IMR-90 (cell line): ENCODE measurements at regions not wholly inside any gene's neighbourhood (a gene's known extent, or its start where the extent isn't known, plus 50 kb on each side); places are given as distances from the start of the nearest gene placed in this dataset.

Source experiments
- ATAC-seq: fragments of 200-7000 bp; cut with Tn5 transposase; 2 replicates; pipeline ENCODE4 v1.9.1; 2020; ENCODE audit warnings: low read depth, mild to moderate bottlenecking, moderate library complexity
- BruUV-seq: library from RNA; stranded (reverse); fragments of 400-500 nt; replicated peaks from 2 replicates; lab custom pipeline; 2021; lab: Mats Ljungman, UMichigan
- CTCF ChIA-PET: fragments of 300-600 bp; formaldehyde crosslinking; extraction: SDS; loops from one replicate; lab custom pipeline; 2021; ENCODE audit warnings: antibody characterized with exemption; lab: Yijun Ruan, JAX
- POLR2A ChIA-PET: fragments of 300-600 bp; sonication (Branson Sonifier 250); formaldehyde crosslinking; loops from one replicate; lab custom pipeline; 2022; ENCODE audit warnings: antibody characterized with exemption; ENCODE audit not compliant: unreplicated experiment; lab: Charles Lee
- DNase-seq: peaks from one replicate; pipeline ENCODE4 v3.0.0; 2013
- H2AFZ ChIP-seq: replicated peaks from 2 replicates; pipeline ENCODE3; 2013; ENCODE audit warnings: low read length, mild to moderate bottlenecking; ENCODE audit not compliant: poor library complexity
- H2AK5ac ChIP-seq: 2 replicates; pipeline ENCODE4 v1.6.1; 2013; ENCODE audit warnings: low read depth, low read length, inconsistent platforms
- H2AK9ac ChIP-seq: replicated peaks from 2 replicates; pipeline ENCODE3; 2013; ENCODE audit warnings: mild to moderate bottlenecking, low read depth, low read length, moderate library complexity; ENCODE audit not compliant: poor library complexity
- H2BK120ac ChIP-seq: 2 replicates; pipeline ENCODE4 v1.6.1; 2013; ENCODE audit warnings: low read depth, low read length, inconsistent platforms
- H2BK15ac ChIP-seq: 3 replicates; pipeline ENCODE4 v1.6.1; 2013; ENCODE audit warnings: low read depth, low read length, inconsistent platforms
- H2BK20ac ChIP-seq: 2 replicates; pipeline ENCODE4 v1.6.1; 2013; ENCODE audit warnings: low read depth, mild to moderate bottlenecking, inconsistent platforms, low read length, moderate library complexity
- H2BK5ac ChIP-seq: 2 replicates; pipeline ENCODE4 v1.6.1; 2013; ENCODE audit warnings: mild to moderate bottlenecking, low read depth, low read length, inconsistent platforms; ENCODE audit not compliant: poor library complexity, severe bottlenecking
- H3K14ac ChIP-seq: replicated peaks from 2 replicates; pipeline ENCODE4 v1.6.1; 2013; ENCODE audit warnings: low read depth, low read length, inconsistent platforms
- H3K18ac ChIP-seq: 2 replicates; pipeline ENCODE4 v1.6.1; 2013; ENCODE audit warnings: low read depth, low read length, control low read depth
- H3K23ac ChIP-seq: 2 replicates; pipeline ENCODE4 v1.6.1; 2013; ENCODE audit warnings: low read depth, low read length, inconsistent platforms
- H3K27ac ChIP-seq: 2 replicates; pipeline ENCODE4 v1.5.1; 2013; ENCODE audit warnings: mild to moderate bottlenecking, control low read depth, low read length; ENCODE audit not compliant: insufficient read depth
- H3K27me3 ChIP-seq: 2 replicates; pipeline ENCODE4 v1.6.1; 2013; ENCODE audit warnings: low read length; ENCODE audit not compliant: control insufficient read depth, insufficient read depth
- H3K36me3 ChIP-seq: 2 replicates; pipeline ENCODE4 v1.6.1; 2013; ENCODE audit warnings: low read length, mixed read lengths; ENCODE audit not compliant: control insufficient read depth, insufficient read depth
- H3K4ac ChIP-seq: 2 replicates; pipeline ENCODE4 v1.6.1; 2013; ENCODE audit warnings: low read depth, low read length, inconsistent platforms
- H3K4me1 ChIP-seq: 2 replicates; pipeline ENCODE4 v1.6.1; 2013; ENCODE audit warnings: low read length, mixed read lengths; ENCODE audit not compliant: control insufficient read depth, insufficient read depth
- H3K4me2 ChIP-seq: 2 replicates; pipeline ENCODE4 v1.6.1; 2013; ENCODE audit warnings: low read depth, mild to moderate bottlenecking, control low read depth, low read length, moderate library complexity
- H3K4me3 ChIP-seq: 2 replicates; pipeline ENCODE4 v1.5.1; 2013; ENCODE audit warnings: low read depth, mild to moderate bottlenecking, control low read depth, low read length, moderate library complexity; ENCODE audit not compliant: insufficient read depth
- H3K56ac ChIP-seq: 2 replicates; pipeline ENCODE4 v1.6.1; 2013; ENCODE audit warnings: low read length, inconsistent platforms; ENCODE audit not compliant: insufficient read depth; ENCODE audit errors: extremely low read depth
- H3K79me1 ChIP-seq, 2 experiments: 2 replicates each; pipeline ENCODE4 v1.6.1; 2013; ENCODE audit warnings: low read length in 2 of 2, inconsistent platforms in 1 of 2, low read depth in 1 of 2
- H3K9ac ChIP-seq: 2 replicates; pipeline ENCODE4 v1.6.1; 2013; ENCODE audit warnings: low read depth, low read length, control low read depth
- H3K9me1 ChIP-seq: 2 replicates; pipeline ENCODE4 v1.6.1; 2013; ENCODE audit warnings: low read length, inconsistent platforms; ENCODE audit not compliant: insufficient read depth
- H3K9me3 ChIP-seq: 2 replicates; pipeline ENCODE4 v1.6.1; 2013; ENCODE audit warnings: low read length; ENCODE audit not compliant: control insufficient read depth, insufficient read depth
- H4K20me1 ChIP-seq: 2 replicates; pipeline ENCODE4 v1.6.1; 2013; ENCODE audit warnings: low read length, inconsistent platforms; ENCODE audit not compliant: insufficient read depth
- H4K5ac ChIP-seq: 2 replicates; pipeline ENCODE4 v1.6.1; 2013; ENCODE audit warnings: mild to moderate bottlenecking, low read depth, low read length, control low read depth
- H4K8ac ChIP-seq, 2 experiments: 2 replicates each; pipeline ENCODE4 v1.6.1; 2013; ENCODE audit warnings: low read depth in 2 of 2, low read length in 2 of 2, control low read depth in 1 of 2, inconsistent platforms in 1 of 2
- H4K91ac ChIP-seq: 2 replicates; pipeline ENCODE4 v1.6.1; 2013; ENCODE audit warnings: low read depth, low read length, inconsistent platforms; ENCODE audit not compliant: insufficient read depth
- CHD1 ChIP-seq: IDR thresholded peaks from 2 replicates; pipeline ENCODE4 v1.6.1; 2012; ENCODE audit warnings: low read depth, low read length, improper control_type of control experiment
- RAD21 ChIP-seq: IDR thresholded peaks from 2 replicates; pipeline ENCODE4 v1.6.1; 2012; ENCODE audit warnings: low read length, improper control_type of control experiment
- WGBS, 2 experiments: methylation state at CpG; one replicate each; pipeline versions ENCODE4 v1.1.5 to v1.1.7; 2013; ENCODE audit warnings: missing lambda C conversion rate in 2 of 2; ENCODE audit not compliant: insufficient read length in 1 of 2; ENCODE audit errors: extremely low coverage in 2 of 2; 5-methylcytosine and 5-hydroxymethylcytosine counted together
- dilution Hi-C: fragments of 300-500 bp; cut with HindIII; formaldehyde crosslinking; loops from one replicate; pipeline ENCODE4 v1.14.3; 2018; ENCODE audit warnings: low sequenced_read_pairs; ENCODE audit not compliant: unreplicated experiment
- in situ Hi-C: fragments of 300-500 bp; cut with MboI; formaldehyde crosslinking; loops from 3 replicates; pipeline ENCODE4 v1.14.3; 2019; ENCODE audit warnings: low sequenced_read_pairs, inconsistent platforms, mixed read lengths
- intact Hi-C: fragments of 100-400 bp; cut with micrococcal nuclease; formaldehyde crosslinking; loops from 2 replicates; pipeline ENCODE4 v1.10.0; 2022
- TF ChIP-seq, protein P1 (sequence below): fragments of 150-350 bp; IDR thresholded peaks from 2 replicates; pipeline ENCODE4 v1.6.1; 2016; ENCODE audit warnings: low read depth, mild to moderate bottlenecking, low read length, moderate library complexity, borderline replicate concordance

- dilution Hi-C loops: no loop called here
- Histone ChIP-seq H4K5ac (no peak overlapping the region), H4K20me1 (no peaks in the 10 kb centered on the region), H3K79me1 (no peaks in the 10 kb centered on the region), H2BK5ac (no peak overlapping the region), H3K23ac (no peak overlapping the region), H3K14ac (no peak overlapping the region), H3K27me3 (no peaks in the 10 kb centered on the region), H3K4ac (no peak overlapping the region), H4K8ac (no peak overlapping the region), H2AK9ac (no peak overlapping the region), H2AFZ (no peak overlapping the region), H3K9ac (no peak overlapping the region), H3K18ac (no peak overlapping the region), H3K9me3 (no peaks in the 10 kb centered on the region), H2BK15ac (no peak overlapping the region), H2BK20ac (no peak overlapping the region), H2AK5ac (no peak overlapping the region), H2BK120ac (no peak overlapping the region), H3K27ac (no peak overlapping the region), H3K56ac (no peak overlapping the region), H3K9me1 (no peaks in the 10 kb centered on the region), H3K36me3 (no peaks in the 10 kb centered on the region), H3K4me1 (peaks cover 3% of the 10 kb centered on the region; the same call in 1 of the 2 replicates), H3K4me3 (no peak overlapping the region), H3K4me2 (no peak overlapping the region), H4K91ac (no peak overlapping the region)
- CTCF ChIA-PET: no interaction called here
- intact Hi-C loops: no loop called here
- POLR2A ChIA-PET: no interaction called here
- no peak for DNase-seq
- BruUV-seq: no TSS peak
- TF ChIP-seq, protein P1, sequence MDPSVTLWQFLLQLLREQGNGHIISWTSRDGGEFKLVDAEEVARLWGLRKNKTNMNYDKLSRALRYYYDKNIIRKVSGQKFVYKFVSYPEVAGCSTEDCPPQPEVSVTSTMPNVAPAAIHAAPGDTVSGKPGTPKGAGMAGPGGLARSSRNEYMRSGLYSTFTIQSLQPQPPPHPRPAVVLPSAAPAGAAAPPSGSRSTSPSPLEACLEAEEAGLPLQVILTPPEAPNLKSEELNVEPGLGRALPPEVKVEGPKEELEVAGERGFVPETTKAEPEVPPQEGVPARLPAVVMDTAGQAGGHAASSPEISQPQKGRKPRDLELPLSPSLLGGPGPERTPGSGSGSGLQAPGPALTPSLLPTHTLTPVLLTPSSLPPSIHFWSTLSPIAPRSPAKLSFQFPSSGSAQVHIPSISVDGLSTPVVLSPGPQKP: no peak
- no peak for TF ChIP-seq CHD1
- TF ChIP-seq RAD21: no peak
- in situ Hi-C loops: no loop called here
- ATAC-seq: no peak
- WGBS, 2 experiments: 100% methylated on average over 1 of the region's 3 CpGs; no CpG with 5 or more reads in 1 of the 2 experiments
These were observed 739.0 kb upstream of the NECTIN3 start for GRCh38 chr3:110332629-110333028.
